ENCODE measurements at regions not wholly inside any gene's neighbourhood (a gene's known extent, or its start where the extent isn't known, plus 50 kb on each side); places are given as distances from the start of the nearest gene placed in this dataset.
"Not testable (repeated sequence)": the region's sequence is repeated elsewhere in the genome, so short reads cannot be mapped to it uniquely, and the experiment has no call there.

GRCh38 chr3:86420990-86421739 lies 569.8 kb downstream of the VGLL3 start:
- TF ChIP-seq CTCF (IDR thresholded peaks at IDR 0.05; ENCODE audit: low read depth, low read length), result no peak
- Histone ChIP-seq H3K4me1 (peaks cover 5% of the 10 kb centered on the region; the same call in 1 of the 2 replicates), H3K4me3 (ENCODE audit: low read depth, low read length) (no peak overlapping the region), H3K9me3 (peaks cover 3% of the 10 kb centered on the region; the same call in 1 of the 2 replicates), H3K27me3 (no peaks in the 10 kb centered on the region), H3K36me3 (no peaks in the 10 kb centered on the region)
- no peak for DNase-seq

DNA sequence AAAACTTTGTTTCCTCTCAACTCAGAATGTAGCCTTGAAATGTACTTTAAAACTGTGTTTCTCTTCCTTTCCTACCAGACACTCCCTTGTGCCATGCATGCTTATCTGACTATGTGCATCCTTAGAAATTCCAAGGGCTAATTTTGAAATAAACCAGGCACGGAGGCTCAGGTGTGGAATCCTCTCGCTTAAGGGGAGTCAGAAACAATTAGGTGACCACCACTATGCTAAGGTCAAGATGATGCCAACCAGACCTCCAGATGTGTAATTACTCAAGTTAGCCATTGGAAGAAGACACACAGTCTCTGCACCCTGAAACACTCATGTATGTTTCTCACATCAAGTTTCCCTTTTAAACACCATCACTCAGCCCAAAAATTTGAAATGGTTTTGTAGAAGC lies 572.1 kb downstream of the VGLL3 start:
- H3K27me3 ChIP-seq, result no peaks in the 10 kb centered on the region
- no peaks in the 10 kb centered on the region for H3K9me3 ChIP-seq
- no peak for DNase-seq
- no peaks in the 10 kb centered on the region for H3K36me3 ChIP-seq
- no peak overlapping the region for H3K4me3 ChIP-seq (ENCODE audit: low read depth, low read length)
- no peak for TF ChIP-seq CTCF (IDR thresholded peaks at IDR 0.05; ENCODE audit: low read depth, low read length)
- peaks cover 5% of the 10 kb centered on the region; the same call in 1 of the 2 replicates for H3K4me1 ChIP-seq

- H3K27me3 ChIP-seq, result no peaks in the 10 kb centered on the region
- no peak for DNase-seq
- H3K4me3 ChIP-seq (ENCODE audit: low read depth, low read length), result no peak overlapping the region
- peaks cover 5% of the 10 kb centered on the region for H3K4me1 ChIP-seq
- H3K36me3 ChIP-seq, result no peaks in the 10 kb centered on the region
- no peak for TF ChIP-seq CTCF (IDR thresholded peaks at IDR 0.05; ENCODE audit: low read depth, low read length)
- no peaks in the 10 kb centered on the region for H3K9me3 ChIP-seq
Observed at GRCh38 chr3:86416334-86416733, 574.6 kb downstream of the VGLL3 start.

- no peak for TF ChIP-seq CTCF (IDR thresholded peaks at IDR 0.05; ENCODE audit: low read depth, low read length)
- no peak for DNase-seq
- Histone ChIP-seq H3K4me3 (ENCODE audit: low read depth, low read length) (no peak overlapping the region), H3K27me3 (no peaks in the 10 kb centered on the region), H3K9me3 (no peaks in the 10 kb centered on the region), H3K36me3 (no peaks in the 10 kb centered on the region), H3K4me1 (no peaks in the 10 kb centered on the region; the same call in none of the 2 replicates)
Observed at GRCh38 chr3:86413645-86414044, 577.3 kb downstream of the VGLL3 start.

DNA sequence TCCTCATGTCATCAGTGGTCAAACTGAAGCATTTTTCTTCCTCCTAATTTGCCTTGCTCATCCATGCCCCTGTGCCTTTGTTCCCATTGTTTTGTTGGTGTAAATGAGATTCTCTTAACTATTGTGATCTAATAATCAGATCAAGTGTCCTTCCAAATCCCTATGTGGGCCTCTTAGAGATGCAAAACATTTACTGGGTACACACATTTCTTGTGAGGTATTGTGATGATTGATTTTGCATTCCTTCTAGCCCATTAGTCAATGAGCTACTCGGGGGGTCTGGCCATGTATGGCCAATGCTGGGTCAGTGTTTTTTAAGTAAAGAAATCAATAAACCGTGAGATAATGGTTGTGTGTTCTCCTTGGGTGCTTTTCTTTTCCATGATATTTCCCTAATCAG lies 580.4 kb downstream of the VGLL3 start:
- no peak for DNase-seq
- H3K4me1 ChIP-seq, result no peaks in the 10 kb centered on the region; the same call in 1 of the 2 replicates
- no peaks in the 10 kb centered on the region for H3K9me3 ChIP-seq

GRCh38 chr3:86389759-86390158 lies 601.2 kb downstream of the VGLL3 start:
- not testable (repeated sequence) for H3K27me3 ChIP-seq; H3K9me3 ChIP-seq; H3K4me1 ChIP-seq; DNase-seq; H3K36me3 ChIP-seq; H3K4me3 ChIP-seq (ENCODE audit: low read depth, low read length)

More for the DNA sequence above, 580.4 kb downstream of the VGLL3 start:
- H3K4me3 ChIP-seq (ENCODE audit: low read depth, low read length), result no peak overlapping the region
- no peak for TF ChIP-seq CTCF (IDR thresholded peaks at IDR 0.05; ENCODE audit: low read depth, low read length)
- H3K27me3 ChIP-seq, result no peaks in the 10 kb centered on the region
- H3K36me3 ChIP-seq, result no peaks in the 10 kb centered on the region
